NCI-H187 (cell line): ENCODE measurements at regions not wholly inside any gene's neighbourhood (a gene's known extent, or its start where the extent isn't known, plus 50 kb on each side); places are given as distances from the start of the nearest gene placed in this dataset.

Experiments used
- DNase-seq, 2 experiments: peaks; one replicate each; lab custom pipeline; 2025; lab: John Stamatoyannopoulos, UW

DNA sequence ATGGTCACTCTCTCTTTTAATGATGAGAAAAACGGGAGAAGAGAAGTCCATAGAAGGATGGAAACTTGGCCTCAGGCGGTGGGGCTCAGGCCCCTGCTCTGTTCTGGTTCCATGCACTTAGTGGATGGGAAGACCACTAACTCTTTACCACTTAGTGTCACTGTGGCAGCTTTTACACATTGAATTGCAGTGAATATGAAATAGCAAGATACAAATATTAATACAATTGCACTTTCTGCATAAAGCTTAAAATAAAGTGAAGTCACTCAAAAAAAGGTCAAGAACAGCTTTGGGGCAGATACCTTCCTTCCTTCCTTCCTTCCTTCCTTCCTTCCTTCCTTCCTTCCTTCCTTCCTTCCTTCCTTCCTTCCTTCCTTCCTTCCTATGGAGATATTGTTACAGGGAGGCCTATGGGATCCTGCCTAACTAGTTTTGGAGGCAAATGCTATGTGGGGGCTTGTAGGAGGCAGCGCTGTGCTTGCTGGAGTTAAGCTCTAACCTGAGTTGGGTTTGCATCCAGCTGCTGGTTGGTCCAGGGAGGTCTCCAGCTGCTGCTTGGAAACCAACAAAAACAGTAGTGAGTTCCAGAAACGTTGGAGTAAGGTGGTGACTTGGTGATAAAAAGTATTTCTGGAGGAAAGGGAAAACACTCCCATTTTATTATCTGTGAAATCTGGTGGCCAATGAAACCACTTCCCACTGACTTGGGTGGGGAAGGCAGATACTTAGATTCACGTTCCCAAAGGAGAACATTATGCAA is 62.3 kb upstream of the NKX2-2 start:
- no peak for DNase-seq

DNA sequence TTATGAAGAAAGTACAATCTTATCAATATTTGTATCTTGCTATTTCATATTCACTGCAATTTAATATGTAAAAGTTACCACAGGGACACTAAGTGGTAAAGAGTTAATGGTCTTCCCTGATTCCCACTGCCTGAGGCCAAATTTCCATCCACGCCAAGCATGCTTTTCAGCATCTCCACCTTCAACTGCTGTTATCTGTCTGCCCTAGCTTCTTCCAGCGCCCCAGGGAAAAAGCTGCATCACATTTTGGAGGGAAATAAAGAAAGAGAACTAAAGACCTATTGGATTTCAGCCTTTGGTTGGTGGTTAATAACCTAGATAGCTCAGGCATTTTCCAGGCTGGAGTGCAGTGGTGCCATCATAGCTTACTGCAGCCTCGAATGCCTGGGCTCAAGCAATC is 61.3 kb upstream of the NKX2-2 start:
- no peak for DNase-seq

DNA sequence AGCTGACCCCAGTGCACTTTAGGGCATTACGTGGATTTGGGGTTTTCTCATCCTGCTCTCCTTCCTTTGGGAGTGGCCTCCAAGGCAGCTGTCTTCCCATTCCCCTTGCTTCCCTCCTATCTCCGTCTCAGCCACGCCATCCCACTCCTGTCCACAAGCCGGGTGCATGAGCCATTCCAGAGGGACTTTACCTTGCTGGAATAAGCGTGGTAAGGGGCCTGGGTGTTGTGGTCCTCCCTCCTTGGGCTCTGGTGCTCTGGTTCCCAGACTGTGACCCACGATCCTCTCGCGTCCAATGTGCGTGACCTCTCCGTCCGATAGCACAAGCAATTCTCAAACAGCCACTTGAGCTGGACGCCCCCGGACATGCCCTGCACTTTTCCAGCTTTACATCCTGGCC is 60.6 kb upstream of the NKX2-2 start:
- DNase-seq, result no peak

DNA sequence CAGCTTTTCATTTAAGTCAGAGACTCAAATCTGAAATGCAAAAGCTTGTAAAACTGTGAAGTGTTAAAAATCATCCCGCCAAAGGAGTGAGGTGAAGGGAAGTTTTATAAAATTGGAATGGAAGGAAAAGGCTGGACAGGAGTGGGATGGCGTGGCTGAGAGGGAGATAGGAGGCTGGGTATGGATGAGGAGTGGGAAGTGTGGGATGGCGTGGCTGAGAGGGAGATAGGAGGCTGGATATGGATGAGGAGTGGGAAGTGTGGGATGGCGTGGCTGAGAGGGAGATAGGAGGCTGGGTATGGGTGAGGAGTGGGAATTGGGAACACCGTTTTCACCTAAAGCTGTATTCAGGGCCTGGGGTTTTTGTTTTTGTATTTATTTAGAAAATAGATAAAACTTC is 59.4 kb upstream of the NKX2-2 start:
- DNase-seq, result no peak

DNA sequence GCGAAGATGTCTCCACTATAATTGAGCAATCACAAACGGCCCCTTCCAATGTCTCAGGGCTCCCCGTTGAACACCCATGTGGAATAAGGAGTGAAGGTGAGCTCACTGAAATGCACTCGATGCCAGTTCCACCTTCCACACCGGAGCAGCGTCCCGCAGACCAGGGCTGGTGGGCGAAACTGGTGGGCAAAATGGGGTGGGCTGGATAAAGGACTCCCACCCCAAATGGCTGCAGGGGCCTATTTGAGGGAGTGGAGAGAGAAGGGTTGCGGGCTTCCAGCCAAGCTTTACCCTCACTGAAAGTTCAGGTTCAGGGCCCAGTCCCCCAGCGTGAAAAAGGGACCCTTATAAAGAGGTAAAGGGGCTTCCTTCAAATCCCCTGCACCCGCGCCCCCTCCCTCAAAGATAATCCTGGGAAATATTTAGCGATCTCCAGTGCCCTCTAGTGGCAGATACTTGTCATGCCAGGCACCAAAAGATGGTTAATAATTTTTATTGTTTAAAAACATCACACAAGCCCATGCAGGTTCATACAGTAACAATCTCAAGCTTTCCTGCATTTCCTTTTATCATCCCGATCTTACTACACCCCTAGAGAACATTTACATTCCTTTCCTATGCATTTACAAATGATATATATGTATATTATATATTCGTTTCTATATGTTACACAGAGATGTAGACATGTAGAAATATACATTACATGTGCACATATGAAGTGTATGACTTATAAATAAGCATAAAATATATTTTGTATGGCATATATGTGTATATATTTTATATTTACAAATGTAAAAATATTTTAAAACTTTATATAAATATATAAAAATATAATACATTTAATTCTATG is 58.2 kb upstream of the NKX2-2 start:
- DNase-seq, result no peak

DNA sequence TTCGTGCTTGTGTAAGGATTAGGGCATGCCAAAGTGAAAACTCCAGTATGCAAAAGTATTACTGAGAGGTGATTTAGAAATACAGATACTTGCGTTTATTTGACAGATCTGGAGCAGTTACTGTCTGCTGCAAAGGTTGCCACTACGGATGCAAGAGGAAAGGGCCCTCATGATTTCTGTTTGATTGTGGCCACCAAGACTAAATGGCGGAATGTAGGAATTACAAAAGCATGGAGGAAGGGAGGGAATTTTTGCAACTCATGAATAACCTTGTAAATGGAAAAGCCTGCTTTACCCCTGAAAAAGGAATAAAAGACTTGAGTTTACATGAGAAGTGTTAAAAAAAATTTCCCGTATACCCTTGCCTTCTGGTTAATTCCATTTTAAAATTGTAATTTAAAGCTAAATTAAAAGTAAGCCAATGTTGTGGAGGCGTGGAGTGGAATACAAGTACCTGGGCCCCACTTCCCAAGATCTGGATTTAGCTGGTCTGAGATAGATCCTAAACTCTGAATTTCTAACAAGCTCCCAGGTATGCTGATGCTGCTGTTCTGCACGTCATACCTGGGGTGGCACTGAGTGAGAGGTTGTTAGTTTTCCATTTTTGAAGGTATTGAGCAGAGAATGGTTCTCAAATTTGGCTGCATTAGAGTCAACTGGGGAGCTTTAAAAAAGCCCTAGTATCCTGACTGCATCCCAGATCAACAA is 56.6 kb upstream of the NKX2-2 start:
- no peak for DNase-seq

DNA sequence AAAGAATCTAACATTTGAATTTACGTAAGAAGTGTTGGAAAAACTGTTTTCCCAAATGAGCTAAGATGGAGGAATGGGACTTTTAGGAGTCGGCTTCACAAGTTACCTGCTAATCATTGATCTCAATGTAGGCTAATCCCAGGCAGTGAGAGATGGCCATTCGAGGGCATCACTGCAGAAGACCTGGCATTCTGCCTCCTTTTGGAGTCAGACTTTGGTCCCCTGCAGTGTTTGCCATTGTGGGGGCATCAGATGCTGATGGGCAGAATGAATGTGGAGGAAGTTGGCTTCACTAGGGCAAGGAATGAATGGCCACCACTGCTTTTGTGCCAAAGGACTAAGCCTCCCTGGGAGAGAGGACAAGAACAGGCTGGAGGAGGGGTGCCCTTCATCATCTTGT is 55.7 kb upstream of the NKX2-2 start:
- DNase-seq, result no peak

DNA sequence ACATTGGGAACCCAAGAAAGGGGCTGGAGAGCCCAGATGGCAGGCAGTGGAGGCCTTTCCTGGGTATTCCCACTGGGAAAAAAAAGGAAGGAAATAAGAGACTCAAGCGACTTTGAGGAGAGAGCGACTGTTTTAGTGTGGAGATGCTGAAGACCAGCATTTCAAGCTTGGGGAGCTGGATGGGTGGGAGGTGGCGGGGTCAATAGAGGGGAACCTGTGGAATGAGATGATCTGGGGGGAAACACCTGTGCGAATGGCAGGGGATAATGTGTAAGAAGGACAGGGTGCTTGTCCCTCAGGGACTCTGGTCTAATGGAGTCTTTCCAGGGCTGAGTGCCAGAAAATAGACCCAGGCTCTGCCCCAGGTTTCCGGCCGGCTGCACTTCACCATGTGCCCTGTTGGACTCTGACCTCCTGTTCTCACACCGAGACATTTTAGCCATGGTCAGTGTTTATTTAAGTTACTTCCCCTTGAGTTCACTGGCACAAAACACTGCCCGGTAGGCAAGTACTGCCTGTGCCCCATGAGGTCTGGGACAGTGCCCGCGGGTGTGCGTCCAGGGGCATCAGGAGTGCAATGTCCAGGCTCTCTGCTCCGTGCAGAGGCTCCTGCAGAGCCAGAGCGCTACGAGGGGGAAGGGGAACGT is 50.4 kb upstream of the NKX2-2 start:
- no peak for DNase-seq
